WTC11 (cell line): ENCODE measurements at regions not wholly inside any gene's neighbourhood (a gene's known extent, or its start where the extent isn't known, plus 50 kb on each side); places are given as distances from the start of the nearest gene placed in this dataset.

Experiments
- ATAC-seq: fragments of 200-7000 bp; cut with Tn5 transposase; 2 replicates; pipeline ENCODE4 v1.10.0; 2021; ENCODE audit warnings: mild to moderate bottlenecking, moderate library complexity
- CTCF ChIA-PET: fragments of 300-600 bp; sonication (Branson Sonifier 250); formaldehyde crosslinking; loops from one replicate; lab custom pipeline; 2021; ENCODE audit warnings: antibody characterized with exemption; lab: Charles Lee
- POLR2A ChIA-PET: fragments of 350-600 bp; sonication (Branson Sonifier 250); formaldehyde crosslinking; loops from one replicate; lab custom pipeline; 2021; ENCODE audit warnings: antibody characterized with exemption; lab: Charles Lee
- DNase-seq: peaks from one replicate; pipeline ENCODE4 v3.0.0; 2021; ENCODE audit warnings: low spot score
- H3K27ac Mint-ChIP-seq: 2 replicates; pipeline ENCODE4 v1.8.0; 2021; ENCODE audit warnings: mixed read lengths
- H3K27me3 Mint-ChIP-seq: 2 replicates; pipeline ENCODE4 v1.8.0; 2021; ENCODE audit warnings: low read depth, mild to moderate bottlenecking, moderate library complexity, mixed read lengths
- H3K36me3 Mint-ChIP-seq: 2 replicates; pipeline ENCODE4 v1.8.0; 2021; ENCODE audit warnings: mixed read lengths
- H3K4me1 Mint-ChIP-seq: 2 replicates; pipeline ENCODE4 v1.8.0; 2022; ENCODE audit warnings: mixed read lengths
- H3K4me3 Mint-ChIP-seq: 2 replicates; pipeline ENCODE4 v1.8.0; 2021; ENCODE audit warnings: mild to moderate bottlenecking, moderate library complexity, mixed read lengths
- H3K9me3 Mint-ChIP-seq: 2 replicates; pipeline ENCODE4 v1.8.0; 2021; ENCODE audit warnings: mixed read lengths
- FOXJ3 ChIP-seq: sonication (generic); formaldehyde crosslinking; IDR thresholded peaks from 2 replicates; pipeline ENCODE4 v1.9.0; 2021; ENCODE audit warnings: missing genetic modification reagents, mild to moderate bottlenecking, borderline replicate concordance
- GABPB1 ChIP-seq: sonication (generic); formaldehyde crosslinking; IDR thresholded peaks from 2 replicates; pipeline ENCODE4 v1.8.1; 2023; ENCODE audit warnings: mild to moderate bottlenecking, missing genetic modification reagents
- GRHL2 ChIP-seq: fragments of 250-450 bp; sonication (Bioruptor Pico); IDR thresholded peaks from 2 replicates; pipeline ENCODE4 v1.8.0; 2022; ENCODE audit warnings: mild to moderate bottlenecking, moderate library complexity; ENCODE audit not compliant: insufficient replicate concordance, severe bottlenecking
- IRF2 ChIP-seq: sonication (generic); formaldehyde crosslinking; IDR thresholded peaks from 2 replicates; pipeline ENCODE4 v1.8.0; 2022; ENCODE audit warnings: low read depth, missing genetic modification reagents, borderline replicate concordance
- JUN ChIP-seq: sonication (generic); formaldehyde crosslinking; IDR thresholded peaks from 2 replicates; pipeline ENCODE4 v1.8.0; 2023; ENCODE audit warnings: mild to moderate bottlenecking, missing genetic modification reagents
- NFE2L1 ChIP-seq: sonication (generic); formaldehyde crosslinking; IDR thresholded peaks from 2 replicates; pipeline ENCODE4 v1.8.1; 2023; ENCODE audit warnings: missing genetic modification reagents
- NR1H2 ChIP-seq: sonication (generic); formaldehyde crosslinking; IDR thresholded peaks from 2 replicates; pipeline ENCODE4 v1.9.0; 2021; ENCODE audit warnings: mild to moderate bottlenecking, moderate library complexity, missing genetic modification reagents
- NR2C2 ChIP-seq: sonication (generic); formaldehyde crosslinking; IDR thresholded peaks from 2 replicates; pipeline ENCODE4 v1.8.0; 2022; ENCODE audit warnings: mild to moderate bottlenecking, missing genetic modification reagents
- OVOL2 ChIP-seq: fragments of 250-450 bp; sonication (Bioruptor Pico); IDR thresholded peaks from 2 replicates; pipeline ENCODE4 v1.9.0; 2021; ENCODE audit warnings: mild to moderate bottlenecking, borderline replicate concordance
- PRRX2 ChIP-seq: fragments of 250-450 bp; sonication (Bioruptor Pico); IDR thresholded peaks from 2 replicates; pipeline ENCODE4 v1.8.0; 2021; ENCODE audit warnings: mild to moderate bottlenecking
- RELA ChIP-seq: sonication (generic); formaldehyde crosslinking; IDR thresholded peaks from 2 replicates; pipeline ENCODE4 v1.8.1; 2022; ENCODE audit warnings: missing genetic modification reagents, mild to moderate bottlenecking, borderline replicate concordance
- SMAD3 ChIP-seq: sonication (generic); formaldehyde crosslinking; IDR thresholded peaks from 2 replicates; pipeline ENCODE4 v1.8.0; 2022; ENCODE audit warnings: missing genetic modification reagents, mild to moderate bottlenecking, borderline replicate concordance
- ZNF396 ChIP-seq: fragments of 250-450 bp; sonication (Bioruptor Pico); IDR thresholded peaks from 2 replicates; pipeline ENCODE4 v1.8.0; 2021; ENCODE audit warnings: mild to moderate bottlenecking, moderate library complexity, borderline replicate concordance
- ZNF671 ChIP-seq: fragments of 250-450 bp; sonication (Bioruptor Pico); IDR thresholded peaks from 2 replicates; pipeline ENCODE4 v1.8.0; 2021; ENCODE audit warnings: mild to moderate bottlenecking
- TF ChIP-seq, protein P1 (sequence below): sonication (generic); formaldehyde crosslinking; IDR thresholded peaks from 2 replicates; pipeline ENCODE4 v1.8.0; 2022; ENCODE audit warnings: missing genetic modification reagents
- TF ChIP-seq, protein P2 (sequence below): sonication (generic); formaldehyde crosslinking; conservative IDR thresholded peaks from 2 replicates; pipeline ENCODE4 v1.8.1; 2023; ENCODE audit warnings: mild to moderate bottlenecking, low read depth, missing genetic modification reagents, moderate library complexity
- TF ChIP-seq, protein P3 (sequence below): sonication (generic); formaldehyde crosslinking; IDR thresholded peaks from 2 replicates; pipeline ENCODE4 v1.8.0; 2022; ENCODE audit warnings: mild to moderate bottlenecking, missing genetic modification reagents
- TF ChIP-seq, protein P4 (sequence below): sonication (generic); formaldehyde crosslinking; IDR thresholded peaks from 2 replicates; pipeline ENCODE4 v1.8.1; 2022; ENCODE audit warnings: low read depth, mild to moderate bottlenecking, moderate library complexity, missing genetic modification reagents, borderline replicate concordance
- TF ChIP-seq, protein P5 (sequence below): sonication (generic); formaldehyde crosslinking; IDR thresholded peaks from 2 replicates; pipeline ENCODE4 v1.8.1; 2022; ENCODE audit warnings: mild to moderate bottlenecking, moderate library complexity, missing genetic modification reagents
- TF ChIP-seq, protein P6 (sequence below): sonication (generic); formaldehyde crosslinking; IDR thresholded peaks from 2 replicates; pipeline ENCODE4 v1.8.1; 2023; ENCODE audit warnings: mild to moderate bottlenecking, missing genetic modification reagents, moderate library complexity
- TF ChIP-seq, protein P7 (sequence below): fragments of 250-450 bp; sonication (Bioruptor Pico); IDR thresholded peaks from 2 replicates; pipeline ENCODE4 v1.9.0; 2021; ENCODE audit warnings: mild to moderate bottlenecking

DNA sequence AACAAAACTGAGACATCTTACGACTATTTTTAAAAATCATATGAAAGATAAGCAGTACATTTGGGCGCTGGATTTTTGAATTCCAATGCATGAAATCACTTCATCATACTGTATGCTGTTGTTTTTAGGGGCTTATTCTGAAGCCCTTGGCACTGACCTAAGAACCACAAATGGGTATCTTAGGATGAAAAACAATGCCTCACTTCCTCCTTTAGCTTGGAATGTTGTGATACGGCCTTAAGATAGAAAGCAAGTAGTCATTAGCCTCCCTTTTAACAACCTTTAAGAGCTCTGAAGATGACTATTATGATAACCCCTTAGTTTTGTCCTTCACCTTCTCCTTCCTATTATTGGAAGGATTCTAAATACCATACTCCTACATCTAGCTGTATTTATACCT lies 289.8 kb downstream of the ARPP21 start (continued):
- TF ChIP-seq, protein P1, sequence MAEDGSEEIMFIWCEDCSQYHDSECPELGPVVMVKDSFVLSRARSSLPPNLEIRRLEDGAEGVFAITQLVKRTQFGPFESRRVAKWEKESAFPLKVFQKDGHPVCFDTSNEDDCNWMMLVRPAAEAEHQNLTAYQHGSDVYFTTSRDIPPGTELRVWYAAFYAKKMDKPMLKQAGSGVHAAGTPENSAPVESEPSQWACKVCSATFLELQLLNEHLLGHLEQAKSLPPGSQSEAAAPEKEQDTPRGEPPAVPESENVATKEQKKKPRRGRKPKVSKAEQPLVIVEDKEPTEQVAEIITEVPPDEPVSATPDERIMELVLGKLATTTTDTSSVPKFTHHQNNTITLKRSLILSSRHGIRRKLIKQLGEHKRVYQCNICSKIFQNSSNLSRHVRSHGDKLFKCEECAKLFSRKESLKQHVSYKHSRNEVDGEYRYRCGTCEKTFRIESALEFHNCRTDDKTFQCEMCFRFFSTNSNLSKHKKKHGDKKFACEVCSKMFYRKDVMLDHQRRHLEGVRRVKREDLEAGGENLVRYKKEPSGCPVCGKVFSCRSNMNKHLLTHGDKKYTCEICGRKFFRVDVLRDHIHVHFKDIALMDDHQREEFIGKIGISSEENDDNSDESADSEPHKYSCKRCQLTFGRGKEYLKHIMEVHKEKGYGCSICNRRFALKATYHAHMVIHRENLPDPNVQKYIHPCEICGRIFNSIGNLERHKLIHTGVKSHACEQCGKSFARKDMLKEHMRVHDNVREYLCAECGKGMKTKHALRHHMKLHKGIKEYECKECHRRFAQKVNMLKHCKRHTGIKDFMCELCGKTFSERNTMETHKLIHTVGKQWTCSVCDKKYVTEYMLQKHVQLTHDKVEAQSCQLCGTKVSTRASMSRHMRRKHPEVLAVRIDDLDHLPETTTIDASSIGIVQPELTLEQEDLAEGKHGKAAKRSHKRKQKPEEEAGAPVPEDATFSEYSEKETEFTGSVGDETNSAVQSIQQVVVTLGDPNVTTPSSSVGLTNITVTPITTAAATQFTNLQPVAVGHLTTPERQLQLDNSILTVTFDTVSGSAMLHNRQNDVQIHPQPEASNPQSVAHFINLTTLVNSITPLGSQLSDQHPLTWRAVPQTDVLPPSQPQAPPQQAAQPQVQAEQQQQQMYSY (CRISPR knock-in tag): no peak
- TF ChIP-seq OVOL2 (CRISPR knock-in tag) (no peak), GRHL2 (CRISPR knock-in tag) (no peak), GABPB1 (no peak), NR2C2 (CRISPR knock-in tag) (no peak), RELA (CRISPR knock-in tag) (no peak), IRF2 (no peak)
- TF ChIP-seq, protein P2, sequence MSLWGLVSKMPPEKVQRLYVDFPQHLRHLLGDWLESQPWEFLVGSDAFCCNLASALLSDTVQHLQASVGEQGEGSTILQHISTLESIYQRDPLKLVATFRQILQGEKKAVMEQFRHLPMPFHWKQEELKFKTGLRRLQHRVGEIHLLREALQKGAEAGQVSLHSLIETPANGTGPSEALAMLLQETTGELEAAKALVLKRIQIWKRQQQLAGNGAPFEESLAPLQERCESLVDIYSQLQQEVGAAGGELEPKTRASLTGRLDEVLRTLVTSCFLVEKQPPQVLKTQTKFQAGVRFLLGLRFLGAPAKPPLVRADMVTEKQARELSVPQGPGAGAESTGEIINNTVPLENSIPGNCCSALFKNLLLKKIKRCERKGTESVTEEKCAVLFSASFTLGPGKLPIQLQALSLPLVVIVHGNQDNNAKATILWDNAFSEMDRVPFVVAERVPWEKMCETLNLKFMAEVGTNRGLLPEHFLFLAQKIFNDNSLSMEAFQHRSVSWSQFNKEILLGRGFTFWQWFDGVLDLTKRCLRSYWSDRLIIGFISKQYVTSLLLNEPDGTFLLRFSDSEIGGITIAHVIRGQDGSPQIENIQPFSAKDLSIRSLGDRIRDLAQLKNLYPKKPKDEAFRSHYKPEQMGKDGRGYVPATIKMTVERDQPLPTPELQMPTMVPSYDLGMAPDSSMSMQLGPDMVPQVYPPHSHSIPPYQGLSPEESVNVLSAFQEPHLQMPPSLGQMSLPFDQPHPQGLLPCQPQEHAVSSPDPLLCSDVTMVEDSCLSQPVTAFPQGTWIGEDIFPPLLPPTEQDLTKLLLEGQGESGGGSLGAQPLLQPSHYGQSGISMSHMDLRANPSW: no peak
- TF ChIP-seq, protein P3, sequence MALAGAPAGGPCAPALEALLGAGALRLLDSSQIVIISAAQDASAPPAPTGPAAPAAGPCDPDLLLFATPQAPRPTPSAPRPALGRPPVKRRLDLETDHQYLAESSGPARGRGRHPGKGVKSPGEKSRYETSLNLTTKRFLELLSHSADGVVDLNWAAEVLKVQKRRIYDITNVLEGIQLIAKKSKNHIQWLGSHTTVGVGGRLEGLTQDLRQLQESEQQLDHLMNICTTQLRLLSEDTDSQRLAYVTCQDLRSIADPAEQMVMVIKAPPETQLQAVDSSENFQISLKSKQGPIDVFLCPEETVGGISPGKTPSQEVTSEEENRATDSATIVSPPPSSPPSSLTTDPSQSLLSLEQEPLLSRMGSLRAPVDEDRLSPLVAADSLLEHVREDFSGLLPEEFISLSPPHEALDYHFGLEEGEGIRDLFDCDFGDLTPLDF (CRISPR knock-in tag): no peak
- TF ChIP-seq, protein P4, sequence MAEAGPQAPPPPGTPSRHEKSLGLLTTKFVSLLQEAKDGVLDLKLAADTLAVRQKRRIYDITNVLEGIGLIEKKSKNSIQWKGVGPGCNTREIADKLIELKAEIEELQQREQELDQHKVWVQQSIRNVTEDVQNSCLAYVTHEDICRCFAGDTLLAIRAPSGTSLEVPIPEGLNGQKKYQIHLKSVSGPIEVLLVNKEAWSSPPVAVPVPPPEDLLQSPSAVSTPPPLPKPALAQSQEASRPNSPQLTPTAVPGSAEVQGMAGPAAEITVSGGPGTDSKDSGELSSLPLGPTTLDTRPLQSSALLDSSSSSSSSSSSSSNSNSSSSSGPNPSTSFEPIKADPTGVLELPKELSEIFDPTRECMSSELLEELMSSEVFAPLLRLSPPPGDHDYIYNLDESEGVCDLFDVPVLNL (CRISPR knock-in tag): no peak
- TF ChIP-seq, protein P5, sequence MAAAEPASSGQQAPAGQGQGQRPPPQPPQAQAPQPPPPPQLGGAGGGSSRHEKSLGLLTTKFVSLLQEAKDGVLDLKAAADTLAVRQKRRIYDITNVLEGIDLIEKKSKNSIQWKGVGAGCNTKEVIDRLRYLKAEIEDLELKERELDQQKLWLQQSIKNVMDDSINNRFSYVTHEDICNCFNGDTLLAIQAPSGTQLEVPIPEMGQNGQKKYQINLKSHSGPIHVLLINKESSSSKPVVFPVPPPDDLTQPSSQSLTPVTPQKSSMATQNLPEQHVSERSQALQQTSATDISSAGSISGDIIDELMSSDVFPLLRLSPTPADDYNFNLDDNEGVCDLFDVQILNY (CRISPR knock-in tag): no peak
- TF ChIP-seq, all 79 proteins: peak for 0

DNA sequence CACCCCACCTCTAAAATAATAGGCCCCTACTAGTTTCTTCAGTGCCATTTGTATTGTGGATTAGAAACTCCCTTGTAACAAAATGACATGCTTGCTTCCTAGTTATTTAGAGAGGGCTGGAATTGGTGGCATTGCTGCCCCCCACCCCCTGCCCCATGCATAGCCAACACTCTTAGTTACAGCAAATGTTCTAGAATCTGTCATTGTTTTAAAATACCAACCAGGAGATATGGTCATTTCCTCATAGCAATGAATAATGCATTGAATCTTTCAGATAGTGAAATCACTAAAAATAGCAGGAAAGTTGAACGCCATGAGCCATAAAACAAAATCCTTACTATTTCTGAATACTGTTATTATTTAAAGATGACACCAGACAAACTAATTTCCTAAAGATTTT lies 292.5 kb downstream of the ARPP21 start:
- no peak overlapping the region for H3K4me3 Mint-ChIP-seq
- ChIA-PET POLR2A (no interaction called here), CTCF (no interaction called here)
- H3K27ac Mint-ChIP-seq: no peak overlapping the region
- DNase-seq (no peak), ATAC-seq (no peak)
- no peaks in the 10 kb centered on the region for H3K27me3 Mint-ChIP-seq
- H3K4me1 Mint-ChIP-seq: no peaks in the 10 kb centered on the region
- 0 out of 2 replicates have a peak, but pooled peaks cover under 1% of the 10 kb centered on the region for H3K9me3 Mint-ChIP-seq
- H3K36me3 Mint-ChIP-seq: no peaks in the 10 kb centered on the region
- TF ChIP-seq, protein P6, sequence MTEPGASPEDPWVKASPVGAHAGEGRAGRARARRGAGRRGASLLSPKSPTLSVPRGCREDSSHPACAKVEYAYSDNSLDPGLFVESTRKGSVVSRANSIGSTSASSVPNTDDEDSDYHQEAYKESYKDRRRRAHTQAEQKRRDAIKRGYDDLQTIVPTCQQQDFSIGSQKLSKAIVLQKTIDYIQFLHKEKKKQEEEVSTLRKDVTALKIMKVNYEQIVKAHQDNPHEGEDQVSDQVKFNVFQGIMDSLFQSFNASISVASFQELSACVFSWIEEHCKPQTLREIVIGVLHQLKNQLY (CRISPR knock-in tag): no peak
- TF ChIP-seq NFE2L1 (CRISPR knock-in tag) (no peak), JUN (CRISPR knock-in tag) (no peak), SMAD3 (no peak), GABPB1 (no peak), NR1H2 (CRISPR knock-in tag) (no peak), ZNF396 (CRISPR knock-in tag) (no peak), ZNF671 (no peak), PRRX2 (CRISPR knock-in tag) (no peak), FOXJ3 (CRISPR knock-in tag) (no peak)
- TF ChIP-seq, protein P7, sequence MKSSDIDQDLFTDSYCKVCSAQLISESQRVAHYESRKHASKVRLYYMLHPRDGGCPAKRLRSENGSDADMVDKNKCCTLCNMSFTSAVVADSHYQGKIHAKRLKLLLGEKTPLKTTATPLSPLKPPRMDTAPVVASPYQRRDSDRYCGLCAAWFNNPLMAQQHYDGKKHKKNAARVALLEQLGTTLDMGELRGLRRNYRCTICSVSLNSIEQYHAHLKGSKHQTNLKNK: no peak
